ENCODE measurements at regions not wholly inside any gene's neighbourhood (a gene's known extent, or its start where the extent isn't known, plus 50 kb on each side); places are given as distances from the start of the nearest gene placed in this dataset.

GRCh38 chr13:108115738-108116137 is 99.6 kb downstream of the LIG4 start:
- no peak for DNase-seq
- 39% methylated on average over 1 of the region's 1 CpG for WGBS (ENCODE audit: insufficient coverage)
- no peaks in the 10 kb centered on the region for H3K36me3 Mint-ChIP-seq
- no peak overlapping the region for H3K4me3 ChIP-seq (ENCODE audit: low read length)
- H3K27ac Mint-ChIP-seq = no peak overlapping the region
- no peak for ATAC-seq
- H3K9me3 ChIP-seq (ENCODE audit: control insufficient read depth, insufficient read depth, low read length) = no peaks in the 10 kb centered on the region
- H3K27me3 Mint-ChIP-seq (ENCODE audit: low read depth in 2 of 2) = no peaks in the 10 kb centered on the region
- intact Hi-C loops (cut with micrococcal nuclease) = no loop called here
- no peaks in the 10 kb centered on the region for H3K4me1 Mint-ChIP-seq
- peaks cover 6 to 7% of the 10 kb centered on the region in 2 donors for H3K9me3 Mint-ChIP-seq
- H3K4me1 ChIP-seq (ENCODE audit: control insufficient read depth, insufficient read depth, low read length) = no peaks in the 10 kb centered on the region
- no peak overlapping the region for H3K27ac ChIP-seq (ENCODE audit: low read length)
- no peak for TF ChIP-seq CTCF (IDR thresholded peaks at IDR 0.05)
- H3K36me3 ChIP-seq (ENCODE audit: control insufficient read depth, insufficient read depth, low read length) = no peaks in the 10 kb centered on the region
- no peaks in the 10 kb centered on the region for H3K27me3 ChIP-seq (ENCODE audit: control insufficient read depth, insufficient read depth, low read length)
- no peak overlapping the region for H3K4me3 Mint-ChIP-seq

- ATAC-seq (no peak), DNase-seq (no peak)
- Histone ChIP-seq H3K27ac (ENCODE audit: low read length) (no peak overlapping the region), H3K4me1 (ENCODE audit: control insufficient read depth, insufficient read depth, low read length) (no peaks in the 10 kb centered on the region), H3K36me3 (ENCODE audit: control insufficient read depth, insufficient read depth, low read length) (no peaks in the 10 kb centered on the region), H3K27me3 (ENCODE audit: control insufficient read depth, insufficient read depth, low read length) (no peaks in the 10 kb centered on the region), H3K4me3 (ENCODE audit: low read length) (no peak overlapping the region), H3K9me3 (ENCODE audit: control insufficient read depth, insufficient read depth, low read length) (no peaks in the 10 kb centered on the region)
- Mint-ChIP-seq H3K27me3 (ENCODE audit: low read depth in 2 of 2) (no peaks in the 10 kb centered on the region), H3K4me1 (no peaks in the 10 kb centered on the region), H3K4me3 (no peak overlapping the region), H3K36me3 (no peaks in the 10 kb centered on the region), H3K27ac (no peak overlapping the region), H3K9me3 (peaks cover 3 to 7% of the 10 kb centered on the region in 2 donors)
- 74% methylated on average over 3 of the region's 4 CpGs for WGBS (ENCODE audit: insufficient coverage)
- no peak for TF ChIP-seq CTCF (IDR thresholded peaks at IDR 0.05)
- intact Hi-C loops (cut with micrococcal nuclease) = no loop called here
Observed at GRCh38 chr13:108113407-108113806, 101.9 kb downstream of the LIG4 start.

- Mint-ChIP-seq H3K36me3 (no peaks in the 10 kb centered on the region), H3K27me3 (ENCODE audit: low read depth in 2 of 2) (no peaks in the 10 kb centered on the region), H3K4me3 (no peak overlapping the region), H3K4me1 (no peaks in the 10 kb centered on the region), H3K27ac (no peak overlapping the region), H3K9me3 (peaks cover 6 to 7% of the 10 kb centered on the region in 2 donors)
- Histone ChIP-seq H3K9me3 (ENCODE audit: control insufficient read depth, insufficient read depth, low read length) (no peaks in the 10 kb centered on the region), H3K4me1 (ENCODE audit: control insufficient read depth, insufficient read depth, low read length) (no peaks in the 10 kb centered on the region), H3K4me3 (ENCODE audit: low read length) (no peak overlapping the region), H3K36me3 (ENCODE audit: control insufficient read depth, insufficient read depth, low read length) (no peaks in the 10 kb centered on the region), H3K27ac (ENCODE audit: low read length) (no peak overlapping the region), H3K27me3 (ENCODE audit: control insufficient read depth, insufficient read depth, low read length) (no peaks in the 10 kb centered on the region)
- no peak for ATAC-seq
- intact Hi-C loops (cut with micrococcal nuclease) = no loop called here
- 11% methylated on average over 1 of the region's 2 CpGs for WGBS (ENCODE audit: insufficient coverage)
- DNase-seq = no peak
- TF ChIP-seq CTCF (IDR thresholded peaks at IDR 0.05) = no peak
Observed at GRCh38 chr13:108104736-108105135, 110.6 kb downstream of the LIG4 start.

GRCh38 chr13:108102771-108103170 is 112.6 kb downstream of the LIG4 start:
- no peaks in the 10 kb centered on the region for H3K36me3 Mint-ChIP-seq
- no peaks in the 10 kb centered on the region for H3K27me3 Mint-ChIP-seq (ENCODE audit: low read depth in 2 of 2)
- Histone ChIP-seq H3K4me3 (ENCODE audit: low read length) (no peak overlapping the region), H3K27me3 (ENCODE audit: control insufficient read depth, insufficient read depth, low read length) (no peaks in the 10 kb centered on the region), H3K4me1 (ENCODE audit: control insufficient read depth, insufficient read depth, low read length) (no peaks in the 10 kb centered on the region), H3K27ac (ENCODE audit: low read length) (no peak overlapping the region), H3K9me3 (ENCODE audit: control insufficient read depth, insufficient read depth, low read length) (no peaks in the 10 kb centered on the region), H3K36me3 (ENCODE audit: control insufficient read depth, insufficient read depth, low read length) (no peaks in the 10 kb centered on the region)
- DNase-seq (no peak), ATAC-seq (no peak)
- intact Hi-C loops (cut with micrococcal nuclease) = no loop called here
- H3K9me3 Mint-ChIP-seq = peaks cover 4 to 9% of the 10 kb centered on the region in 2 donors
- no peak for TF ChIP-seq CTCF (IDR thresholded peaks at IDR 0.05)
- no peak overlapping the region for H3K4me3 Mint-ChIP-seq
- 82% methylated on average over 6 of the region's 6 CpGs for WGBS (ENCODE audit: insufficient coverage)
- H3K27ac Mint-ChIP-seq = no peak overlapping the region
- H3K4me1 Mint-ChIP-seq = no peaks in the 10 kb centered on the region

All from natural killer cell (primary cell).